Right lobe of liver (tissue), 6 donors: ENCODE measurements at regions not wholly inside any gene's neighbourhood (a gene's known extent, or its start where the extent isn't known, plus 50 kb on each side); places are given as distances from the start of the nearest gene placed in this dataset.

Source experiments
- ATAC-seq, 4 donors: fragments of 200-7000 bp; cut with Tn5 transposase; one replicate each; pipeline ENCODE4 v1.9.1; 2020; ENCODE audit warnings: mild to moderate bottlenecking in 4 of 4, moderate library complexity in 4 of 4
- DNase-seq, 3 donors: peaks; one replicate each; pipeline ENCODE4 v3.0.0-alpha.2; 2020
- H3K27ac ChIP-seq, 3 donors: fragments of 200-600 bp; one replicate each; pipeline ENCODE4 v1.8.0; 2022
- H3K27me3 ChIP-seq, 2 donors: fragments of 200-600 bp; one replicate each; pipeline ENCODE4 v1.8.0; 2022
- H3K36me3 ChIP-seq, 4 donors: fragments of 200-600 bp; sonication (generic) in 1 of 4; one replicate each; pipeline versions ENCODE4 v1.5.1 to v1.8.0; 2017 to 2022; ENCODE audit warnings: control low read depth in 1 of 4
- H3K4me1 ChIP-seq, 4 donors: fragments of 200-600 bp; sonication (generic) in 1 of 4; one replicate each; pipeline versions ENCODE4 v1.5.1 to v1.8.0; 2017 to 2022; ENCODE audit warnings: control low read depth in 1 of 4
- H3K4me3 ChIP-seq, 3 donors: fragments of 200-600 bp; one replicate each; pipeline ENCODE4 v1.8.0; 2022
- H3K9me3 ChIP-seq, 4 donors: fragments of 200-600 bp; sonication (generic) in 1 of 4; one replicate each; pipeline versions ENCODE4 v1.5.1 to v1.8.0; 2017 to 2022; ENCODE audit warnings: control low read depth in 1 of 4
- POLR2A ChIP-seq: fragments of 450-650 bp; IDR thresholded peaks from one replicate; pipeline ENCODE4 v1.6.1; 2017; ENCODE audit warnings: antibody characterized with exemption, mild to moderate bottlenecking
- WGBS: methylation state at CpG from one replicate; pipeline ENCODE4 v1.1.6; 2018; ENCODE audit warnings: low coverage, low lambda C conversion rate; ENCODE audit not compliant: insufficient coverage; ENCODE audit errors: missing lambda C conversion rate; 5-methylcytosine and 5-hydroxymethylcytosine counted together
- intact Hi-C, 2 donors: fragments of 100-400 bp; cut with DNase I; formaldehyde crosslinking; loops; one replicate each; pipeline versions ENCODE4 v1.11.2 to v1.14.1; 2022
- TF ChIP-seq, protein P1 (sequence below), 4 donors: fragments of 200-600 bp in 3 of 4; fragments of 450-650 bp in 1 of 4; IDR thresholded peaks; one replicate each; pipeline versions ENCODE4 v1.5.1 to v1.8.0; 2016 to 2022; ENCODE audit warnings: antibody characterized with exemption in 4 of 4, mild to moderate bottlenecking in 2 of 4
- donor health status: DM: no; HTN: yes; CAD: no.
- donor health status: DM: no; HTN: no; CAD: no.
- donor health status: DM: no; HTN: no; CAD: no.
- donor health status: DM: no; HTN: yes; CAD: no.
- donor health status: DM: no; HTN: yes; CAD: no.

DNA sequence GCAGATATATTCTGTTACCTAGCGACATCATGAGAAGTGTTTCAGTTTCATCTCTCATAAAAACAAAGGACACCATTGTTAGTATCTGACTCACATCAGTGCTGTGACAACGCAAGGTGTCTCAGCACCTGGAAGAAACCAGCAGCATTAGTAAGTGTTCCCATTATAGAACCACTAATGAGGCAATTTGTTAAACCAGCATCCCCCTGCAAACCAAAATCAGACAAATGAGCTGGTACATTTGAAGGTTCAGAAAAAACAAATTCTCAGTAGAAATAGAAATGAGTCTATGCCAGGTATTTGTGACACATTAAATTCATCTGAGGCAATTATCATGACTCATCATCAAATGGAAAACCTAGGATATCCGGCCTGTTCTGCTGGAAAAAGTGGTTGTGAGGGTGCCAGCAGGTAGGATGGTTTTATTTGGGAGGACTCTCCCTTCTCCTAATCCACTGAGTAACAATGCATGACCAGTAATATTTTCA is 151.7 kb downstream of the TMEM200A start:
- Histone ChIP-seq H3K4me3 (no peak overlapping the region), H3K27ac (no peak overlapping the region), H3K36me3 (no peaks in the 10 kb centered on the region), H3K9me3 (no peaks in the 10 kb centered on the region), H3K27me3 (no peaks in the 10 kb centered on the region), H3K4me1 (peaks cover 0 to 9% (median 0%) of the 10 kb centered on the region in 4 donors)
- no peak for ATAC-seq
- TF ChIP-seq, protein P1, sequence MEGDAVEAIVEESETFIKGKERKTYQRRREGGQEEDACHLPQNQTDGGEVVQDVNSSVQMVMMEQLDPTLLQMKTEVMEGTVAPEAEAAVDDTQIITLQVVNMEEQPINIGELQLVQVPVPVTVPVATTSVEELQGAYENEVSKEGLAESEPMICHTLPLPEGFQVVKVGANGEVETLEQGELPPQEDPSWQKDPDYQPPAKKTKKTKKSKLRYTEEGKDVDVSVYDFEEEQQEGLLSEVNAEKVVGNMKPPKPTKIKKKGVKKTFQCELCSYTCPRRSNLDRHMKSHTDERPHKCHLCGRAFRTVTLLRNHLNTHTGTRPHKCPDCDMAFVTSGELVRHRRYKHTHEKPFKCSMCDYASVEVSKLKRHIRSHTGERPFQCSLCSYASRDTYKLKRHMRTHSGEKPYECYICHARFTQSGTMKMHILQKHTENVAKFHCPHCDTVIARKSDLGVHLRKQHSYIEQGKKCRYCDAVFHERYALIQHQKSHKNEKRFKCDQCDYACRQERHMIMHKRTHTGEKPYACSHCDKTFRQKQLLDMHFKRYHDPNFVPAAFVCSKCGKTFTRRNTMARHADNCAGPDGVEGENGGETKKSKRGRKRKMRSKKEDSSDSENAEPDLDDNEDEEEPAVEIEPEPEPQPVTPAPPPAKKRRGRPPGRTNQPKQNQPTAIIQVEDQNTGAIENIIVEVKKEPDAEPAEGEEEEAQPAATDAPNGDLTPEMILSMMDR (IDR thresholded peaks at IDR 0.05) = no peak
- no peak for TF ChIP-seq POLR2A
- DNase-seq = no peak
- intact Hi-C loops = no loop called here
- WGBS = 64% methylated on average over 3 of the region's 3 CpGs

GRCh38 chr6:130518588-130518987 is 152.8 kb downstream of the TMEM200A start:
- peaks cover 0 to 8% (median 0%) of the 10 kb centered on the region in 4 donors for H3K4me1 ChIP-seq
- no peak overlapping the region for H3K4me3 ChIP-seq
- intact Hi-C loops = no loop called here
- H3K9me3 ChIP-seq = no peaks in the 10 kb centered on the region
- no peak overlapping the region for H3K27ac ChIP-seq
- H3K27me3 ChIP-seq = no peaks in the 10 kb centered on the region
- no peak for ATAC-seq
- no peaks in the 10 kb centered on the region for H3K36me3 ChIP-seq
- no peak for TF ChIP-seq POLR2A
- TF ChIP-seq, protein P1 (IDR thresholded peaks at IDR 0.05) = no peak
- no peak for DNase-seq

DNA sequence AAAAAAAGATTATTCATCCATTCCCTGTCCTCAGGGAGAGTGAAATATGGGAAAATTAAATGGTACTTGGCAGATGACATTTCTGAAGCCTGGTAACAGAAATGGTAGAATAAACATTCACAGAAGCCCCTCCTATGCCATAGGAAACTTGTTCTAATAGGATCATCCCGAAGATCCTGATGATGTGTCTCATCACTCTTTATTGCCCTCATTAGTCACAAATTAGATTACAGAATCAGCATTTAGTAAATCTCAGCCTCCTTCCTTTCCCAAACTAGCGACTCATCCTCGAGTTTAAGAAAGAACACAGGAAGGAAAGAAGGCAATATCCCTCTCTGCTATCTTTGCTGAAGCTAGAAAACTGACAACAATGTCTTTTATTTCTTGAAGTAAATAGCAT is 154.4 kb downstream of the TMEM200A start:
- no peak for TF ChIP-seq POLR2A
- TF ChIP-seq, protein P1 (IDR thresholded peaks at IDR 0.05) = no peak
- Histone ChIP-seq H3K36me3 (no peaks in the 10 kb centered on the region), H3K4me3 (no peak overlapping the region), H3K27me3 (no peaks in the 10 kb centered on the region), H3K27ac (no peak overlapping the region), H3K4me1 (no peaks in the 10 kb centered on the region), H3K9me3 (no peaks in the 10 kb centered on the region)
- intact Hi-C loops = no loop called here
- DNase-seq (no peak), ATAC-seq (no peak)
- WGBS = 40% methylated on average over 3 of the region's 3 CpGs

GRCh38 chr6:130520801-130521200 is 155.0 kb downstream of the TMEM200A start:
- Histone ChIP-seq H3K4me3 (no peak overlapping the region), H3K36me3 (no peaks in the 10 kb centered on the region), H3K9me3 (no peaks in the 10 kb centered on the region), H3K27ac (no peak overlapping the region), H3K27me3 (no peaks in the 10 kb centered on the region), H3K4me1 (no peaks in the 10 kb centered on the region)
- WGBS = 64% methylated on average over 3 of the region's 3 CpGs
- intact Hi-C loops = no loop called here
- DNase-seq (no peak), ATAC-seq (no peak)
- TF ChIP-seq POLR2A = no peak
- TF ChIP-seq, protein P1 (IDR thresholded peaks at IDR 0.05) = no peak

- no peak for TF ChIP-seq POLR2A
- TF ChIP-seq, protein P1 (IDR thresholded peaks at IDR 0.05) = no peak
- ATAC-seq (no peak), DNase-seq (no peak)
- Histone ChIP-seq H3K27ac (no peak overlapping the region), H3K9me3 (no peaks in the 10 kb centered on the region), H3K4me3 (no peak overlapping the region), H3K4me1 (no peaks in the 10 kb centered on the region), H3K36me3 (no peaks in the 10 kb centered on the region), H3K27me3 (no peaks in the 10 kb centered on the region)
- 85% methylated on average over 5 of the region's 5 CpGs for WGBS
- intact Hi-C loops = no loop called here
Observed at GRCh38 chr6:130524552-130524951, 158.7 kb downstream of the TMEM200A start.
